Panc1 (cell line): ENCODE measurements at regions not wholly inside any gene's neighbourhood (a gene's known extent, or its start where the extent isn't known, plus 50 kb on each side); places are given as distances from the start of the nearest gene placed in this dataset.
A peak's percentile ranks its signal among the peaks of the same experiment; 100 is the strongest.

Experiments used
- ATAC-seq: fragments of 200-7000 bp; cut with Tn5 transposase; 2 replicates; pipeline ENCODE4 v1.9.1; 2020; ENCODE audit warnings: mild to moderate bottlenecking, moderate library complexity
- BruUV-seq: library from RNA; stranded (reverse); fragments of 400-500 nt; replicated peaks from 2 replicates; lab custom pipeline; 2021; lab: Mats Ljungman, UMichigan
- CTCF ChIA-PET: fragments of 300-600 bp; sonication (Branson Sonifier 250); formaldehyde crosslinking; loops from one replicate; lab custom pipeline; 2022; ENCODE audit warnings: antibody characterized with exemption; lab: Charles Lee
- POLR2A ChIA-PET: fragments of 300-600 bp; sonication (Branson Sonifier 250); formaldehyde crosslinking; loops from one replicate; lab custom pipeline; 2022; ENCODE audit warnings: antibody characterized with exemption; lab: Charles Lee
- DNase-seq: peaks from one replicate; pipeline ENCODE4 v3.0.0-alpha.2; 2010; ENCODE audit warnings: low read depth, low spot score
- H3K27ac ChIP-seq: 2 replicates; pipeline ENCODE4 v1.5.1; 2011; ENCODE audit warnings: mild to moderate bottlenecking, low read length, inconsistent platforms
- H3K27me3 ChIP-seq: fragments of 200-500 bp; sonication (Bioruptor generic); 2 replicates; pipeline ENCODE4 v1.6.0; 2014; ENCODE audit warnings: low read length, inconsistent platforms; ENCODE audit not compliant: control insufficient read depth, insufficient read depth
- H3K36me3 ChIP-seq: fragments of 200-500 bp; sonication (Bioruptor generic); 2 replicates; pipeline ENCODE4 v1.5.1; 2014; ENCODE audit warnings: inconsistent platforms, mild to moderate bottlenecking, low read length, moderate library complexity; ENCODE audit not compliant: control insufficient read depth, insufficient read depth
- H3K4me1 ChIP-seq: 2 replicates; pipeline ENCODE4 v1.5.1; 2011; ENCODE audit warnings: inconsistent platforms, mild to moderate bottlenecking, low read length, moderate library complexity; ENCODE audit not compliant: control insufficient read depth, insufficient read depth
- H3K4me3 ChIP-seq, 2 experiments: 2 replicates each; pipeline ENCODE4 v1.5.1; 2011 to 2012; ENCODE audit warnings: low read depth in 2 of 2, low read length in 2 of 2, mild to moderate bottlenecking in 2 of 2, inconsistent platforms in 1 of 2, moderate library complexity in 1 of 2
- H3K9me3 ChIP-seq: fragments of 200-500 bp; sonication (Bioruptor generic); 2 replicates; pipeline ENCODE4 v1.5.1; 2014; ENCODE audit warnings: low read depth, mild to moderate bottlenecking, inconsistent platforms, low read length, moderate library complexity; ENCODE audit not compliant: control insufficient read depth, insufficient read depth
- POLR2AphosphoS5 ChIP-seq: IDR thresholded peaks from 2 replicates; pipeline ENCODE4 v1.6.1; 2012; ENCODE audit warnings: mild to moderate bottlenecking, low read depth, low read length, moderate library complexity
- REST ChIP-seq, 2 experiments: IDR thresholded peaks; 2 replicates each; pipeline ENCODE4 v1.6.1; 2011 to 2012; ENCODE audit warnings: low read depth in 2 of 2, control low read depth in 1 of 2, low read length in 1 of 2, mild to moderate bottlenecking in 1 of 2, moderate library complexity in 1 of 2; ENCODE audit not compliant: insufficient read depth in 1 of 2
- SIN3A ChIP-seq: IDR thresholded peaks from 2 replicates; pipeline ENCODE4 v1.6.1; 2012; ENCODE audit warnings: low read depth, mild to moderate bottlenecking, low read length, moderate library complexity, borderline replicate concordance; ENCODE audit not compliant: insufficient read depth
- TCF7L2 ChIP-seq: IDR thresholded peaks from 2 replicates; pipeline ENCODE4 v1.6.1; 2011; ENCODE audit warnings: mild to moderate bottlenecking, low read depth, low read length, inconsistent platforms
- in situ Hi-C: cut with HindIII; loops from 2 replicates; pipeline ENCODE4 v1.10.0; 2016; ENCODE audit warnings: low sequenced_read_pairs, low pct_unique_long_range_greater_than_20kb
- intact Hi-C: fragments of 100-400 bp; cut with micrococcal nuclease; formaldehyde crosslinking; loops from one replicate; pipeline ENCODE4 v1.10.0; 2022; ENCODE audit not compliant: unreplicated experiment
- TF ChIP-seq, protein P1 (sequence below): fragments of 450-650 bp; IDR thresholded peaks from 2 replicates; pipeline ENCODE4 v1.5.1; 2017; ENCODE audit warnings: mild to moderate bottlenecking

DNA sequence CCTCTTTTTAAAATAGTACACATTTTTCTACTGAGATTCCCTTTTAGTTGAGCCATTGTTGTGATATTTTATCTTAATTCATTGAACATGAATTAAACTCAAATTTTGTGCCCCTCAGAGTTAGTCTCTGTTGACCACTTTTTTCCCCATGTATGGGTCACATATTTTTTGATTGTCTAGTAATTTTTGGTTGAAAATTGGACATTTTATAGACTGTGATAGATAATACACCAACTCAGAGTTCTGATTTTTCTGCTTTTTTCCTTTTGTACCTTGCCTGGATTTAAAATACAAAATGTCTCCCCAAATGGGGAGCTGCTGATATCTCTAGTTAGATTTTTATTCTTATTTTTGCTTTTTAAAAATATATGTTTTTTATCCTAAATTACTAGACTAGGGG is 291.8 kb upstream of the CITED2 start:
- H3K27ac ChIP-seq: no peak overlapping the region
- ATAC-seq: no peak
- no TSS peak for BruUV-seq
- ChIA-PET POLR2A (no interaction called here), CTCF (no interaction called here)
- DNase-seq: no peak
- no peaks in the 10 kb centered on the region for H3K36me3 ChIP-seq
- intact Hi-C loops: no loop called here
- no peak overlapping the region for H3K4me3 ChIP-seq
- peaks cover 11% of the 10 kb centered on the region; the same call in 1 of the 2 replicates for H3K9me3 ChIP-seq
- no peaks in the 10 kb centered on the region for H3K27me3 ChIP-seq
- H3K4me1 ChIP-seq: no peaks in the 10 kb centered on the region
- in situ Hi-C loops: no loop called here
- no peak for TF ChIP-seq REST (IDR thresholded peaks at IDR 0.05; ENCODE audit: insufficient read depth in 1 of 2, low read depth in 2 of 2, low read length in 1 of 2)
- TF ChIP-seq, protein P1, sequence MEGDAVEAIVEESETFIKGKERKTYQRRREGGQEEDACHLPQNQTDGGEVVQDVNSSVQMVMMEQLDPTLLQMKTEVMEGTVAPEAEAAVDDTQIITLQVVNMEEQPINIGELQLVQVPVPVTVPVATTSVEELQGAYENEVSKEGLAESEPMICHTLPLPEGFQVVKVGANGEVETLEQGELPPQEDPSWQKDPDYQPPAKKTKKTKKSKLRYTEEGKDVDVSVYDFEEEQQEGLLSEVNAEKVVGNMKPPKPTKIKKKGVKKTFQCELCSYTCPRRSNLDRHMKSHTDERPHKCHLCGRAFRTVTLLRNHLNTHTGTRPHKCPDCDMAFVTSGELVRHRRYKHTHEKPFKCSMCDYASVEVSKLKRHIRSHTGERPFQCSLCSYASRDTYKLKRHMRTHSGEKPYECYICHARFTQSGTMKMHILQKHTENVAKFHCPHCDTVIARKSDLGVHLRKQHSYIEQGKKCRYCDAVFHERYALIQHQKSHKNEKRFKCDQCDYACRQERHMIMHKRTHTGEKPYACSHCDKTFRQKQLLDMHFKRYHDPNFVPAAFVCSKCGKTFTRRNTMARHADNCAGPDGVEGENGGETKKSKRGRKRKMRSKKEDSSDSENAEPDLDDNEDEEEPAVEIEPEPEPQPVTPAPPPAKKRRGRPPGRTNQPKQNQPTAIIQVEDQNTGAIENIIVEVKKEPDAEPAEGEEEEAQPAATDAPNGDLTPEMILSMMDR: no peak
- no peak for TF ChIP-seq POLR2AphosphoS5
- no peak for TF ChIP-seq SIN3A
- no peak for TF ChIP-seq TCF7L2

GRCh38 chr6:139663996-139664395 is 289.5 kb upstream of the CITED2 start:
- H3K4me1 ChIP-seq: no peaks in the 10 kb centered on the region
- no peak overlapping the region for H3K27ac ChIP-seq
- intact Hi-C loops (no loop called here), in situ Hi-C loops (no loop called here)
- DNase-seq (no peak), ATAC-seq (no peak)
- peaks cover 11% of the 10 kb centered on the region; the same call in 1 of the 2 replicates for H3K9me3 ChIP-seq
- H3K36me3 ChIP-seq: no peaks in the 10 kb centered on the region
- H3K4me3 ChIP-seq: no peak overlapping the region
- no peaks in the 10 kb centered on the region for H3K27me3 ChIP-seq
- TF ChIP-seq POLR2AphosphoS5 (no peak), SIN3A (no peak), TCF7L2 (no peak)
- POLR2A ChIA-PET: no interaction called here
- CTCF ChIA-PET: no interaction called here
- no TSS peak for BruUV-seq

DNA sequence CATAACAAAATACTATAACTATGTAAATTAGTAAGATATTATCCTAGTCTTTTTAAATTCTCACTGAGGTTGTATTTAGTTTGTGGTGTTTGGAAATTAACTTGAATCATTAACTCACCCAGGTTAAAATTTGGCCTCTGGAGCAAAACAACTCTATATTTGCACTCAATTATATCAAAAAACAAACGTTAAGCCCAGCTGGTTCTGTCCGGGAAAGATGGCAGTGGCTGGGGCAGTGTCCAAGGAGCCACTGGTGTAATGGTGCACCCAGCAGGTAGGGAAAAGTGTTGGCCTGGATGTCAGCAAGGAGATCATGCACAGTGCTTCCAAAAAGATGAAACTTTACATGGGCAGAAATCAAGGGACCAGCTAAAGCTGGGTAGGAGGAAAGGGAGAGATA is 285.3 kb upstream of the CITED2 start:
- BruUV-seq: no TSS peak
- Histone ChIP-seq H3K27ac (peak overlapping the region; percentile 48; the same call in 1 of the 2 replicates), H3K9me3 (0 out of 2 replicates have a peak, but pooled peaks cover 2% of the 10 kb centered on the region), H3K27me3 (no peaks in the 10 kb centered on the region), H3K36me3 (no peaks in the 10 kb centered on the region), H3K4me3 (no peak overlapping the region), H3K4me1 (no peaks in the 10 kb centered on the region)
- intact Hi-C loops (no loop called here), in situ Hi-C loops (no loop called here)
- TF ChIP-seq, protein P1: no peak
- CTCF ChIA-PET: no interaction called here
- ATAC-seq (no peak), DNase-seq (no peak)
- POLR2A ChIA-PET: interaction anchor here (0.5 kb wide), 1 partner anchor 26 kb away, joined by 3 read pairs; no protein-coding TSS in a partner anchor
